Neural cell (in vitro differentiated cells): ENCODE measurements at regions not wholly inside any gene's neighbourhood (a gene's known extent, or its start where the extent isn't known, plus 50 kb on each side); places are given as distances from the start of the nearest gene placed in this dataset.

Source experiments
- H2AFZ ChIP-seq: fragments of 200-600, 300-800 bp; sonication (generic), shearing (Covaris generic); 2 replicates; pipeline ENCODE4 v1.6.0; 2014; ENCODE audit warnings: low read depth, mild to moderate bottlenecking, antibody characterized with exemption, low read length, moderate library complexity
- H3F3A ChIP-seq: fragments of 200-600 bp; shearing (Covaris generic); 2 replicates; pipeline ENCODE4 v1.6.1; 2016; ENCODE audit warnings: mild to moderate bottlenecking, moderate library complexity, mixed read lengths, antibody characterized with exemption, low read length; ENCODE audit not compliant: insufficient read depth, poor library complexity, severe bottlenecking
- H3K27ac ChIP-seq: fragments of 200-600, 300-800 bp; sonication (generic), shearing (Covaris generic); 2 replicates; pipeline ENCODE4 v1.5.1; 2014; ENCODE audit warnings: mild to moderate bottlenecking, low read length, moderate library complexity
- H3K27me3 ChIP-seq: fragments of 300-800, 200-600 bp; sonication (generic), shearing (Covaris generic); 2 replicates; pipeline ENCODE4 v1.6.0; 2014; ENCODE audit warnings: mild to moderate bottlenecking, low read depth, low read length, moderate library complexity; ENCODE audit not compliant: insufficient read depth
- H3K36me3 ChIP-seq: fragments of 300-800, 200-600 bp; sonication (generic), shearing (Covaris generic); 2 replicates; pipeline ENCODE4 v1.5.1; 2014; ENCODE audit warnings: mild to moderate bottlenecking, antibody characterized with exemption, low read length, moderate library complexity; ENCODE audit not compliant: insufficient read depth
- H3K4me2 ChIP-seq: fragments of 300-800, 200-600 bp; sonication (generic), shearing (Covaris generic); 2 replicates; pipeline ENCODE4 v1.6.0; 2014; ENCODE audit warnings: mild to moderate bottlenecking, low read length
- H3K4me3 ChIP-seq: fragments of 300-800, 200-600 bp; sonication (generic), shearing (Covaris generic); 2 replicates; pipeline ENCODE4 v1.5.1; 2014; ENCODE audit warnings: mild to moderate bottlenecking, low read length, moderate library complexity
- H3K79me2 ChIP-seq: fragments of 200-600 bp; shearing (Covaris generic); replicated peaks from 2 replicates; pipeline ENCODE4 v1.6.0; 2014; ENCODE audit warnings: mild to moderate bottlenecking, low read length, moderate library complexity; ENCODE audit not compliant: insufficient read depth
- H3K9ac ChIP-seq: fragments of 300-800, 200-600 bp; sonication (generic), shearing (Covaris generic); 2 replicates; pipeline ENCODE4 v1.6.1; 2016; ENCODE audit warnings: mild to moderate bottlenecking, low read length, mixed read lengths
- H3K9me2 ChIP-seq: fragments of 200-600 bp; shearing (Covaris generic); 2 replicates; pipeline ENCODE4 v1.6.1; 2016; ENCODE audit warnings: mild to moderate bottlenecking, low read length, mixed read lengths; ENCODE audit not compliant: insufficient read depth
- H3K9me3 ChIP-seq: fragments of 200-600, 300-800 bp; sonication (generic), shearing (Covaris generic); 2 replicates; pipeline ENCODE4 v1.6.1; 2016; ENCODE audit warnings: mild to moderate bottlenecking, mixed run types, low read length, moderate library complexity, mixed read lengths
- H4K20me1 ChIP-seq: fragments of 200-600 bp; shearing (Covaris generic); 2 replicates; pipeline ENCODE4 v1.6.1; 2016; ENCODE audit warnings: mild to moderate bottlenecking, mixed run types; ENCODE audit not compliant: insufficient read depth
- CTCF ChIP-seq: fragments of 450-650 bp; IDR thresholded peaks from 2 replicates; pipeline ENCODE4 v1.5.1; 2014; ENCODE audit warnings: antibody characterized with exemption, mild to moderate bottlenecking, moderate library complexity; ENCODE audit not compliant: poor library complexity, severe bottlenecking
- EP300 ChIP-seq: fragments of 450-650 bp; conservative IDR thresholded peaks from 2 replicates; pipeline ENCODE4 v1.6.1; 2014; ENCODE audit warnings: antibody characterized with exemption, mild to moderate bottlenecking, moderate library complexity; ENCODE audit not compliant: poor library complexity, severe bottlenecking
- EZH2 ChIP-seq: fragments of 200-600, 300-800 bp; shearing (Covaris generic), sonication (generic); IDR thresholded peaks from 2 replicates; pipeline ENCODE4 v1.6.1; 2014; ENCODE audit warnings: antibody characterized with exemption, low read length, borderline replicate concordance, mild to moderate bottlenecking; ENCODE audit not compliant: insufficient read depth, poor library complexity, severe bottlenecking
- MXI1 ChIP-seq: fragments of 450-650 bp; conservative IDR thresholded peaks from 2 replicates; pipeline ENCODE4 v1.6.1; 2014; ENCODE audit warnings: antibody characterized with exemption, mild to moderate bottlenecking; ENCODE audit not compliant: poor library complexity, severe bottlenecking
- POLR2AphosphoS5 ChIP-seq: IDR thresholded peaks from 2 replicates; pipeline ENCODE4 v1.6.1; 2012
- RAD21 ChIP-seq: fragments of 450-650 bp; conservative IDR thresholded peaks from 2 replicates; pipeline ENCODE4 v1.6.1; 2014; ENCODE audit warnings: antibody characterized with exemption, mild to moderate bottlenecking, moderate library complexity
- REST ChIP-seq: IDR thresholded peaks from 2 replicates; pipeline ENCODE4 v1.6.1; 2012; ENCODE audit warnings: borderline replicate concordance
- SMC3 ChIP-seq: fragments of 450-650 bp; conservative IDR thresholded peaks from 2 replicates; pipeline ENCODE4 v1.6.1; 2014; ENCODE audit warnings: antibody characterized with exemption, mild to moderate bottlenecking, moderate library complexity; ENCODE audit not compliant: poor library complexity
- TAF1 ChIP-seq: IDR thresholded peaks from 2 replicates; pipeline ENCODE4 v1.6.1; 2012; ENCODE audit warnings: low read depth

GRCh38 chr3:82790307-82791097 lies 1029.1 kb upstream of the GBE1 start:
- Histone ChIP-seq H3K9me3 (no peaks in the 10 kb centered on the region), H2AFZ (no peak overlapping the region), H3K9me2 (no peaks in the 10 kb centered on the region), H3K9ac (no peak overlapping the region), H3K79me2 (no peaks in the 10 kb centered on the region), H3K27me3 (no peaks in the 10 kb centered on the region), H3F3A (no peaks in the 10 kb centered on the region), H3K27ac (no peak overlapping the region), H4K20me1 (no peaks in the 10 kb centered on the region), H3K36me3 (no peaks in the 10 kb centered on the region), H3K4me2 (no peak overlapping the region), H3K4me3 (no peak overlapping the region)
- TF ChIP-seq POLR2AphosphoS5 (no peak), SMC3 (no peak), MXI1 (no peak), REST (no peak), EZH2 (no peak), CTCF (no peak), TAF1 (no peak), EP300 (no peak), RAD21 (no peak)

- peak; percentile 99 for TF ChIP-seq EP300
- TF ChIP-seq REST = no peak
- peak; percentile 66 for TF ChIP-seq POLR2AphosphoS5
- no peak for TF ChIP-seq CTCF
- no peak for TF ChIP-seq EZH2
- peak; percentile 29 for TF ChIP-seq RAD21
- TF ChIP-seq MXI1 = no peak
- TF ChIP-seq SMC3 = no peak
- no peak for TF ChIP-seq TAF1
- H3K27ac ChIP-seq = peak overlapping the region; percentile 75
- peak overlapping the region; percentile 31 for H3K4me2 ChIP-seq
- no peak overlapping the region for H3K9ac ChIP-seq
- no peaks in the 10 kb centered on the region for H3K9me2 ChIP-seq
- peak overlapping the region; percentile 33 for H3K4me3 ChIP-seq
- no peaks in the 10 kb centered on the region for H3F3A ChIP-seq
- no peaks in the 10 kb centered on the region for H3K9me3 ChIP-seq
- H2AFZ ChIP-seq = no peak overlapping the region
- H3K36me3 ChIP-seq = no peaks in the 10 kb centered on the region
- no peaks in the 10 kb centered on the region for H4K20me1 ChIP-seq
- H3K79me2 ChIP-seq = no peaks in the 10 kb centered on the region
- H3K27me3 ChIP-seq = no peaks in the 10 kb centered on the region
Observed at GRCh38 chr3:82783194-82783593, 1021.7 kb upstream of the GBE1 start.
